CD4-positive, alpha-beta T cell treated with Interleukin-4 for 1 hour (primary cell): ENCODE measurements at regions not wholly inside any gene's neighbourhood (a gene's known extent, or its start where the extent isn't known, plus 50 kb on each side); places are given as distances from the start of the nearest gene placed in this dataset.

Experiments
- DNase-seq, 2 donors: peaks; one replicate each; pipeline ENCODE4 v3.0.0-alpha.2; 2020 to 2022

DNA sequence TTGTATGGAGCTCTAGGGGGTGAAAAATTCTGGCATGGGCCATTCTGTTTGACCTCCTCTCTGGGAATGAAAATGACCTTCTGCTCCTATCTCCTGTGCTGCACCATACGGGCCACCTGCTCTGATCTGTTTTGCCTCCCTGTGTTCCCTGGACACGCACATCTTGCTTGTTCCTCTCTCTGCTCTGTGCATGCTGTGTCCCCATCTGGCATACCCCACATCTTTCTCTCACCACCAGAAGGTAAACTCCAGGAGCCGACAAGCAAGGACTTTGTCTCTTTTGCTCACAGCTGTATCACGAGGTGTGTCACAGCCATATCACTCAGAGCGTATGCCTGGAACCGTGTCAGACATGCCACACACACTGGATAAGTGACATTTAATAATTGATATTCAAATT is 208.4 kb upstream of the DTNBP1 start:
- no peak for DNase-seq

DNA sequence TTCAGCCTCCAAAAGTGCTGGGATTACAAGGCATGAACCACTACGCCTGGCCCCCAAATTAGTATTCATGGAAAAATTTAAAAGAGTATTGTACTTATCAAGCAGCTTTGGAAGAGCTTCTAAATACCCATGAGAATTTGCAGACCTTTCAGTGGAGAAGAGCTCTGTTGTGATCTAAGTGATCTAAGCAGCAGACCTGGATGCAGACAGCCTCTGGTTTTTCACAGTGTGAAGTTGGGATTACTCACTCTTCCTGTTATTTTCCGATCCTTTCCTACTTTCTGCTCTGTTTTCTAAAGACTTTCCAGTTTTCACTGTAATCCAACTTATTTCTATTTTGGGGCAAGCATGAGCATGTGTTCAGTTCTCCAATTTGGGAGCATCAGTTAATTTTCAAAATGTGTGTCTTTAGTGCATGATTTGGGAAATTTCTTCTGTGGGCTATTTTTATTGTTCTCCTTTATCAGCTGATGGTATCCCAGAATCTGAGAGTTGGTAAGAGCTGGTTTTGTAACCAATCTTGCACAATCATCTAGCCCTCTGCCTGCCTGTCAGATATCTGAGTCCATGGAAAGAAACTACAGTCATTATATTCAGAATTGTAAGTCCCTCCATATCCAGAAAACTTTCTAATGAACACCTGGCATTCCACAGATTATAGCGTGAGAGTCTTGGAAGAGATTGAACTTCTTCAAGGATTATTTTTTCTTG is 207.7 kb upstream of the DTNBP1 start:
- no peak for DNase-seq

DNA sequence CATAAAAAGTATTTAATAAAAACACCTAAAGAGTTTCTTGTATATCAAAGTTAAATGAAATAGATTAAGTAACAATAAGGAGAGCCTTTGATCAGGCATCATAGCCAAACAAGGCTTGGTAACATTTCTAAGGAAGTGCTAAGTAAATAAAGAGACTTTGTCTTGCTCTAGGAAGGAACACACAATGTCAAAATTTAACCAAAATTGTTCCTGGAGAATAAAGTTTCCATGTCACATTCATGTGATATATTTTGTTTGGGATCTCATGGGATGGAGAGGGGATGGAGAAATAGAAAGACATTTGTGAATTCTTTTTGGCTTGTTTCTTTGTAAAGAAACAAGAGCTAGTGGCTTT is 201.9 kb upstream of the DTNBP1 start:
- DNase-seq, result no peak

DNA sequence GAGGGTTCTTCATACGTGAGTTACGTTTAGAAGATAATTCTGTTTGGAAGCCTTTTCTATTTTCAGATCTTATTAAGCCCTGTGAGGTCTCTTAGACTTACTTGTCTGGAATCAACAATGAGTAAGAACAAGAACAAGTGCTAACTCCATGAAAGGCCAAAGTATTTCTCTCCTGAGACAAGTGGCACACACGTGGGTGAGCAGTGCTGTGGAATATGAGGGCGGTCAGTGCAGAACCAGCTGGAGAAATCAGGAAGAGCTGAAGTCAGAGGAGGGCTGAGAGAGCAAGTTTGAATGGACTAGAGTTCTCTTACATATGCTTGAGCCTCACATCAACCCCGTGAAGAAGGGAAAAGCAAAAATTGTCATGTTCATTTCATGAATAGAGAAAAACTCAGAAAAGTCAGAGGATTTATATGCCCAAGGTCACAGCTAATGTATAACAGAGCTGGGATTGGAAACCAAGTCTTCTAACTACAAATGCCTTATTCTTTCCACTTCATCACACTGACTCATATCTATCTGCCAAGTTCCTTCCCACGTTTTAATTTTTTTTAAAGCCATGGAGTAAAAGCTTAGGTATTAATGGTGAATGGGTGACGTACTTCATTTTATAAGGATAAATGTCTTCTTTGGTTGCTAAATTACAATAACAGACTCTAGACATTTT is 201.3 kb upstream of the DTNBP1 start:
- no peak for DNase-seq

DNA sequence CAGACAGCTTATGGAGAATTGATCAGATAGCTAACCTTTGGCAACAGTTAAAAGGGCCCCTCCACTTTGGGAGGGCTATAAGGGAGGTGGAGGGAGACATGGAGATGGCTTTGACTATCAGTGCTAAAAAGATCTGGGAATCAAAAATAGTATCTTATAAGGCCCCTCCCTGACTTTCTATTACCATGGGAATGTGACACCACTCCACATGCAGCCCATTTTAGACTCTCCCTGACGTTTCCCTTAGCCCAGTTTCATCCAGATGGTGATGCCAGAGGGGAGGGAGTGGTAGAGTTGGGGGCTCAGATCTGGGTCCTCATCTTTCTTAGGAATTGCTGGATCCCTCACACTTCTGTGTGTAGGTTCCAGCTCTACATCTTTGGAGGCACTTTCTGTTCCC is 200.0 kb upstream of the DTNBP1 start:
- DNase-seq, result no peak

DNA sequence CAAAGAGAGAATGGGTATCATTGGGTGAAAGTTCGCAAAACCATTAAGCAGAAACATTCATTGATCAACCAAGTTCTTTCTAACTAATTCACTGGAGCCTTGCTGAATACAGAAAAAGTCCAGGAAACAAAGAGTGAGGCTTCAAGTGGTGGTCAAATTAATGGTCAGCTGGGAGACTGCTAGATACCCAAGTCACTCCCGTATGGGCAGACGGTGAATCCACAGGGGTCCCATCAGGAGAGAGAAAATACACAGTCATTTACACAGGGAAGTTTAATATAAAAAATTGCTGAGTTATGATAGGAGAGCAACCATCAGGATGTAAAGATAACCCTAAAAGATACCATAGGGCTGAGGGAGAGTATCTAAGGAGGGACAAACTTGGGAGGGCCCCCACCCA is 198.7 kb upstream of the DTNBP1 start:
- no peak for DNase-seq

DNA sequence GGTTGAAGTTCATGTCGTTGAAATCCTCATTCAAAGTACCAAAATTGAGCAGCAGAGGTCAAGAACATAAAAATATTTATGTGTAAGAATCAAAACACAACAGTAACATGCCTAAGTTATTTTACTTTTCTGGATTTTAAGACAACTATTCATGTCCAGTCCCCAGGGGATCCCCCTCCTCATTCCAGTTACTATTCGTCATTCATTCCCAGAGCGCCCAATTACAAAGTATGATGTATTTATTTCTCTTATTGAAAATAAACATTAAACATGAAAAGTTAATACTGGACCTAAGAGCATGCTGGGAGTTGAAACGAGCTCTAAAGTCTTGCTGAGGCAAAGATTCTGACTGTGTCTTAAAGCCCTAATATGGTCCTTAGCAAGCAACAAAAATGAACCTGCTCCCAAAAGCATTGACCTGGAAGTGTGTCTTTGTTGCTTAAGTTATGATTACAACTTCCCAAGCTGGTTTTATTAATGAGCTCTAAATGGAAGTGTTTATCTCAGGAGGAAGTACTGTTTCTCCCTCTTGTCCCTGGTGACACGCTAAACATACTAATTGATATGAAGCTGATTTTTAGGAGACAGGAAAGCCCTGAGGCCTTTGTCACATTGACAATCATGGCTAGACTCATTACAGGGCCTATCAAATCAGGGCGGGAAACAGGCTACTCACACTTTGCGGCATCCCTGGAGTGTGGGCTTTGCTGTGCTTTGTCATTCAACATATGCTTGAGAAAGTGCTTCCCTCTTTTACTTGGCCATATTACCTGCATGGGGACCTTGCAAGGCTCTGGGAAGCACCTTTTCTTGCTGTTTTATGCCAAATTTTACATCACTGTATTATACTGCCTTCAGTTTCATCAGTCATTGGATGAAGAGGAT is 192.2 kb upstream of the DTNBP1 start:
- no peak for DNase-seq

DNA sequence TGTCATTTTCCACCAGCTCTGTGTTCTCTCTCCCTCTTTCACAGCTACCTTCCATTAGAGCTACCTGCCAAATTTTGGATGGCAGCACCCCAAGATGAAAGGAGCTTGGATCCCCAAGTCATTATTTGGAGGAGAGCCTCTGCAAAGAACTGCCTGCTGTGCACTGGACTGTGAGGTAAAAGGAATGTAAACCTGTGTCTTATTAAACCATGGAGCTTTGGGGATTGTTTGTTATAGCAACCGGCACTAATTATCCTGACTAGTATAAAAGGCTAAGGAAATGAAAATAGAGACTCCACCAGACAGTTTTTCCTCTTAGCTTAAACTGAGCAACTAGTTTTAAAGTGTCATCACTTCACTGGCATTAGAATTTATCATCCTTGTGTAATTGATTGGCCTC is 191.6 kb upstream of the DTNBP1 start:
- no peak for DNase-seq

DNA sequence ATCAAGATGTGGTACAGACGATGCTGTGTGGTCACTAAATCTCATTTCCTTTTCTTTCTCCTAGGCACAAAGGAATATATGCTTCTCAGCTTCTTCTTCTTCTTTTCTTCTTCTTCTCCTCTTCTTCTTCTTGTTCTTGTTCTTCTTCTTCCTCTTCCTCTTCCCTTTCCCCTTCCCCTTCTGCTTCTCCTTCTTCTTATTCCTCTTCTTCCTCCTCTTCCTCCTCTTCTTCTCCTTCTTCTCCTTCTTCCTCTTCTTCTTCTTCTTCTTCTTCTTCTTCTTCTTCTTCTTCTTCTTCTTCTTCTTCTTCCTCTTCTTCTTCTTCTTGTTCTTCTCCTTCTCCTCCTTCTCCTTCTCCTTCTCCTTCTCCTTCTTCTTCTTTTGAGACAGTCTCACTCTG is 190.4 kb upstream of the DTNBP1 start:
- DNase-seq, result no peak

DNA sequence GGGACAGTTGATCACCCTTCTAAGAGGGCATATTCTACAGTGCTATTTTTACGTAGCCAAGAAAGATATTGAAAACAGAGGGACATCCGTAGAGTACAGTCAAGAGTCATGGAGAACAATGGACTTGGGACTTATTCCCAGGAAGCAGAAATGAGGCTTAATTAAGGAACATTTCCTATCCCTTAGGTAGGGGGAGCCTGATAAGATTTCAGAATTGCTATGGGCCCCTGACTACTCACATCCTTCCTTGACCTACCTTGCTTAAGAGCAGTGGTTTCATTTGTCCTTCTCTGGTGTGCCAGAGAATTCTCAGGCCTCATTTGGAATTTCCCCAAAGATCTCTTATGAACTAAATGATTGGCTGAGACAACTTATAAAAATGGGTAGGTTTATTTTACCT is 189.5 kb upstream of the DTNBP1 start:
- no peak for DNase-seq

DNA sequence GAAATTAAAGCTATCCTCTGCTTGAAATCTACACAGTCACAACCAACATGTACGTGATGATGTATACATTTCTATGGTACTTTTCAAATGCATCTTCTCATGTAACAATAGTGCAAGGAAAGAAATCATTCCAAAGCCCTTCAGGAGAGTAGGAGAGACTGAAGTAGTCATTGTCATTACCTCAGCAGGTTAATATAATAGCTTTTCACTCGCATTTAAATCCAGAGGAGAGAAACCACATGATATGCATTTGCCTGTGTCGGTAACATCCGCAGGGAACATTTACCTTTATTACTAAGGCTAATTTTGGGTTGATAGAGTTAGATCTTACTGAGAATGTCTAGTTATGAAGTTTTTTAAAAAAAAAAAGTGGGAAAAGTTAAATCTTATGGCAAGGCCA is 186.6 kb upstream of the DTNBP1 start:
- no peak for DNase-seq

DNA sequence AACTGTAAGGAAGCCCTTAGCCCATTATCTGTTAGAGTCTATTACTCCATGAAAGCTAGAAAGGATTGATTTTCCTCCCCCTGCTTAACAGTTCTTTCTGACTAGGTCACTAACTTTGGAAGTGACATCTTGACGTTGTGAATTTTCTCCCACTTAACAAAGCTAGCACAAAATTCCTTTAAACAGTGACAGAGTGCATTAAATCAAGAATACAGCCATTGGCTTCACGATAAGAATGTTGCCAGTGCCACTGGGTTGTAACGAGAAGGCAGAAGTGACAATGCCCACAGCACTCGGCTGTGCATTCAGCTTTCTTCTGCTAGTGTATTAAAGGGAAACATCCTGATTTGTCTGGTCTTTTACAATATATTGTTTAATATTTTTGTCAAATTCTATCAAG is 182.7 kb upstream of the DTNBP1 start:
- no peak for DNase-seq

DNA sequence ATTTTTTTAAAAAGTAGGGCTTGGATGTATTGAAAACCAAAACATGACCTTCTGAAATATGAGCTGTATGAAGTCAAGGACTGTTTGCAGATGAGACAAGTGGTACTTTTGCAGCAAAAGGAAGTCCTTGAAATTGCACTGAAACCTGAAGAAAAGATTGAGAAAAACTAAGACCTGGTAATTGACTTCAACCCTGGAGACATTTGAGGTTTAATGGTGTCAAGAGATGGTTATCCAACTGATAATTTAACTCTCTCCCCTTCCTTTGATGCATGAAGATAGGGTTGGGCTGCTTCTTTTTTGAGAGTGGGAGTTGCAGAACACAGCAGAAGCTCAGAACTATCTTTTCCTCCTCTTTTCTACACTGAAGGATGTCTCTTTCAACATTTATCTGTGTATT is 180.9 kb upstream of the DTNBP1 start:
- no peak for DNase-seq

DNA sequence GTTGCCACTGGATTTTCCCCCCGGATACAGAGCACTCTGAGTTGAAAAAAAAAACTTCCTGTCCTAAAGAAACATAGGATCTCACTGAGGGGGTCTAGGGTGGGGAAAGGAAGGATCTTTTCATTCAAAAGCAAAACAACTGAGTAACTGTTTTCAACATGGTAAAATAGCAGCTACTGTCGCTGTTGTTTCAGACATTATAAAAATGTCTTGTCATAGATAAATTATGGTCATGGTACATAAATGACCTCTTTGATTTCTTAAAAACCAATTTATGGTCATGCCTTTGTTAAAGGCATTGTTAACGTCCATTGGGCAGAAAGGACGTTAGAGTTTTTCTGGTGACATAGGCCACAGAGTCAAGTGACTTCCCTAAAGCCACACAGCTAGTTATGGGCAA is 180.4 kb upstream of the DTNBP1 start:
- no peak for DNase-seq

DNA sequence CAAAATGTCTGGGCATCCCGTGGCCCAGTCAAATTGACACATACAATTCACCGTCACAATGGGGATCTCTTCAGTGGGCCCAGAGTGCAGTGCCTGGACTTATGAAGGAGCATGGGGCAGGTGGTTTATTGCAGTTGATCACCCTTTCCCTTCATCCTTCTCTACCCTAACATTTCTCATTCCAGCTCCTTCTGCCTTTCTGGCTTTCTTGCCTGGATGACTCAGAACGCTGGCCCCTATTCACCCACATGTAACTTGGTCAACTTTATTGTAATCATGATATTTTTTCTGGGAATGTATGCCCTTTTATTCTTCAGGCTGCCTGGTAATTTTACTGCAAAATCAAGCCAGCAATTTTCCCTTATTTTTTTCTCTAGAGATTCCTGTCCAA is 179.9 kb upstream of the DTNBP1 start:
- DNase-seq, result no peak

DNA sequence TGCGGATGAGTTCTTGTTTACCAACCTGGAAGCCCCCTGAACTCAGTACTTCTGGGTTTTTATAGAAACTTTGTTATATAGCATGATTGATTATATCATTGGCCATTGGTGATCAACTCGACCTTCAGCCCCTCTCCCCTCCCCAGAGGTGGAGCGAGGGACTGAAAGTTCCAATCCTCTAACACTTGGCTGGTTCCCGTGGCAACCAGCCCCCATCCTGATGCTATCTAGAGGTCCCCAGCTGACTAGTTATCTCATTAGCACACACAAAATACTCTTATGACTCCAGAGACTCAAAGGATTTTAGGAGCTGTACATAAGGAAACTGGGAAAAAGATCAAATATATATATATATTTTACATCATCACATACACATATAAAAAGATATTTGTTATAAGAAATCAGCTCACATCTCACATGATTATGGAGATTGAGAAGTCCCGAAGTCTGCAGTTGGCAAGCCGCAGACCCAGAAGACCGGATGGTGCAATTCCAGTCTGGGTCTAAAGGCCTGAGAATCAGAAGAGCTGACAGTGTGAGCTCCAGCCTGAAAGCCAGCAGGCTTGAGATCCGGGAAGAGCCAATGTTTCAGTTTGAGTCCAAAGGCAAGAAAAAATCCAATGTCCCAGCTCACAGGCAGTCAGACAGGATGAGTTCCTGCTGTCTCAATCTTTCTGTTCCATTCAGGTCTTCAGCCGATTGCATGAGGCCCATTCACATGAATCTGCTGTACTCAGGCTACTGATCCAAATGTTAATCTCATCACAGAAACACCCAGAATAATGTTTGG is 179.3 kb upstream of the DTNBP1 start:
- DNase-seq, result no peak

DNA sequence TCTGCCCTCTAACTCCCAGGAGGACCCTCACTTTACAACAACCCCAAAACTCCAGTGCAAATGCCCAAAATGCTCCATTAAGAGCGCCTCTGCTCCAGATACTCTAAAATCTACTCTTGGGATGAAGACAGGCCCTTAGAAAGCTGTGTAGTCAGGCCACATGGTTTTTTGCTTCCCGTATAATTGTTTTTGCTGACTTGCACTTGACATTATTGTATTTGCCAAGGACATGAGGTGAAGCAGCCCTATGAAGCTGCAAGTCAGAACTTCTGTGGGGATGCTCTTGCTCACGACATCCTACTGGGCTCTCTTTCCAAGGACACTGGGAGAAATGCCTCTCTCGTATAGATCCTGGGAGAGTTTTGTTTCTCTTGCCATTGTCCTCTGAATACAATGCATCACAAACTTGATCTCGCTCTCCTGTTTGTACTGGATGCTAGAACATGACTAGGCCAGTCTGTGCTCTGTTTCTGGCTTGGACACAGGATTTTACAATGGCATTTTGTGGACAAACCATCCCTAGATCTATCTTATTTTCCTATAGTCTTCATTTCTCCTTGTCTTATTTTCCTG is 177.2 kb upstream of the DTNBP1 start:
- DNase-seq, result no peak

DNA sequence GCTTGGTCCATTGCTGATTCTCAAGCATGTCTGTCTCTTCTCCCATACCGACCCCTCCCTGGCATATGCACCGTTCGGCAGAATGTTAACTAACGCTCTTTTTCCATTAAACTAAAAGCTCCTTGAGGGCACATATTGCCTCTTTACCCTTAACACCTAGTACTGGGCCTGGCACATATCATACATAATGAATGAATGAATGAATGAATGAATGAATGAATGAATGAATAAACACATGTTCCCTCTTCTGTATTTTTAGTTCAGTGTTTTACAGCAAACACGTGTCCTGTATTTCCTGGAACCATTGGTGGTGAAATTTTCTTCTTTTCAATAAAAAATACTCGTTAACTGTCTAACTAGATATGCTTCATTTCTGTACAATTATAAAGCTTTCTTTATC is 174.4 kb upstream of the DTNBP1 start:
- DNase-seq, result no peak

DNA sequence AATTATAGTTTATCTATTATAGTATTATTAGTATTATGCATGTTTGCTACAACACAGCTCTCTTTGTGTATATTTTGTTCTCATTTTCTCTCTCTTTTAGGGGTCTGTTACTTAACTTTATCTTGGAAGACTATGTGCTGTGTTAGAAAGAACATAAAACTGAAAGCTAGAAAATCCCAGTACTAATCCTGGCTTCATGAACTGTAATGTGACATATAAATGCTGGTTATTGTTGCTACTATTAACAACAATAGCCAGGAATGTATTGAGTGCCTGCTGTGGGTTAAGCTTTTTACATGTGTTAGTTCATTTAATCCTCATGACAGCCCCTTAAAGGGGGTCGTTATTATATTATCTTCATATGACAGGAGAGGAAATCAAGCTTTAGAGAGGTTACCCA is 170.0 kb upstream of the DTNBP1 start:
- DNase-seq, result no peak

DNA sequence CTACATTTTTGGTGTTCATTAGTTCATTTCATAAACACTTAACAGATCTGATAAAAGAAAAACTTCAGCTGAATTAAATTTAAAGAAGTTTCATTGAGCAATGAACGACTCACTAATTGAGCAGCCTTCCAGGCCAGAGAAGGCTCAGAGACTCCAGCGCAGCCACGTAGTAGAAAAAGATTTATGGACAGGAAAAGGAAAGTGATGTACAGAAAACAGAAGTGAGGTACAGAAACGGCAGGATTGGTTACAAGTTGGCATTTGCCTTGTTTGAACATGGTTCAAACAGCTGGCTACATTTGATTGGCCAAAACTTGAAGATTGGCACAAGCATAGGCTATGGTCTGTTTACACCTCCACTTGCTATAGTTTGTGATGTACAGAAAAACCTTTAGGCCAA is 166.3 kb upstream of the DTNBP1 start:
- no peak for DNase-seq

DNA sequence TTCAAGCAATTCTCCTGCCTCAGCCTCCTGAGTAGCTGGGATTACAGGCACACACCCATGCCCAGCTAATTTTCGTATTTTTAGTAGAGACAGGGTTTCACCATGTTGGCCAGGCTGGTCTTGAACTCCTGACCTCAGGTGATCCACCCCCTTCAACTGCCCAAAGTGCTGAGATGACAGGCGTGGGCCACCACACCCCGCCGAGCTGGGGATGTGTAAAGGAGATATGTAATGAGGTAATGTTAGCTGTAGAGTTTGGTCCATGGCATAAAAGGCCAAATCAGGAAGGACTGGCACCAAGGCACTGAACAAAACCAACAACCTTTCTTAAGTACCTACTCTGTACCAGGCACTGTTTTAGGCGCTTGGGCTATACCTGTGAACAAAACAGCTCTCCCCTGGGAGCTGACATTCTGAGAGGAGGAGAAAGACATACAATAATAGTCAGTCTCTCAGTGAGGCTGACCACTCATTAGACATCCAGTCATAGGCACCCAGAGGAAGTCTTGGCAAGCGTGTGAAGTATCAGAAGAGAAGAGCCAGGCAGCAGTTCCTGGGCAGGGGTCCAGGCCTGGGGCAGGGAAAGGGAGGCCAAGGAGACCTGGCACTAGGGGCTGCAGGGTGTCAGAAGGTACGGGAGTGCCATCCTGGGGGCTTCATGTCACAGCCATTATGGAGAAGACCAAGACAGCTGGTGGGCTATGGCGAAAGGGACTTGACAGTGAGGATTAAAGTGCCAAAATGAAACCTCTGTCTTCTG is 164.8 kb upstream of the DTNBP1 start:
- DNase-seq, result no peak

DNA sequence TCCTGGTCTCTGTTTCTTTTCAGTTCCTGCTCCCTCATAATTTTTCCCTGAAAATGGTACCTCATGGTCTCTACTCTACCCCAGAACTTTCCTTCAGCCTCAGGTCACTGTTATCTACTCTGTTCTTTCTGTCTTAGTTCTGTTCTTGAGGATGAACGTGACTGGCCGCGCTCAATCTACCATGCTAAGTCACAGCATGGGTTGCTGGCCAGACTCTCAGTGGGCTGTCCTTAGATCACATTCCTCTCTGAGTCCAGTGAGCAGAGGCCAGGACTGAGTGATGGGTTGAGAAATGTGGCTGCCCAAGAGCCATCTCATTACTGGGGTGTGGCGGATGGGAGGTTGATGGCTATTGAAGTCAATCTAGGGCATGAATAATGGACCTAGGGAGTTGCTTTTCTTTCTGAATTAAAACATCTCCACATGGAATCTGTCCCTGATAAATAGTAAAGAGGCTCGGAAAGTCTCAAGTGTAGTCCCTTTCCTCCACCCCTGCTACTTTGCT is 164.0 kb upstream of the DTNBP1 start:
- DNase-seq, result no peak
